Vagina (tissue), 2 donors: ENCODE measurements at regions not wholly inside any gene's neighbourhood (a gene's known extent, or its start where the extent isn't known, plus 50 kb on each side); places are given as distances from the start of the nearest gene placed in this dataset.

ENCODE experiments used
- POLR2A ChIP-seq, 2 donors: fragments of 450-650 bp; IDR thresholded peaks; one replicate each; pipeline ENCODE4 v1.6.1; 2017; ENCODE audit warnings: antibody characterized with exemption in 2 of 2, mild to moderate bottlenecking in 2 of 2, moderate library complexity in 2 of 2
- POLR2AphosphoS5 ChIP-seq, 2 donors: sonication (generic); formaldehyde crosslinking; IDR thresholded peaks; one replicate each; pipeline ENCODE4 v1.9.0; 2017; ENCODE audit warnings: antibody characterized with exemption in 2 of 2, mild to moderate bottlenecking in 2 of 2, low read depth in 1 of 2; ENCODE audit not compliant: insufficient read depth in 1 of 2

DNA sequence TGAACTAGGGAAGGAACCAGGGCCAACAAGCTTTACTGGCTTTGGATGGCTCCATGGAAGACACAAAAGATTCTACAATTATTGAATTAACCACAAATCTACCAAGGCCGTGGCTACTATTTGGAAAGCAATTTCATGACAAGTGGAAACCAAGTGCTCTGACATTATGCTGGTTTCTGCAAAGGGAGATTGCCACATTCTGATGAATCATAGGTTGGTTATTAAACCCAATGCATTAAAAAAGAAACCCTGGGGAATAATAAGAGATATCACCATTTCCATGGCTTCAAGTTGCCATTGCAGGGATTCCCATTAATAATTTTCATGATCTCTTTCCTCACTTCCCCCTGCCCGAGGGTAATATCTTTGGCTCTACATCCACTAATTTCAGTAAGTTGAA is 359.2 kb upstream of the NCAM2 start:
- TF ChIP-seq POLR2AphosphoS5 (IDR thresholded peaks at IDR 0.05; ENCODE audit: insufficient read depth in 1 of 2, low read depth in 1 of 2), result no peak
- no peak for TF ChIP-seq POLR2A (IDR thresholded peaks at IDR 0.05)
